ENCODE measurements at regions not wholly inside any gene's neighbourhood (a gene's known extent, or its start where the extent isn't known, plus 50 kb on each side); places are given as distances from the start of the nearest gene placed in this dataset.

DNA sequence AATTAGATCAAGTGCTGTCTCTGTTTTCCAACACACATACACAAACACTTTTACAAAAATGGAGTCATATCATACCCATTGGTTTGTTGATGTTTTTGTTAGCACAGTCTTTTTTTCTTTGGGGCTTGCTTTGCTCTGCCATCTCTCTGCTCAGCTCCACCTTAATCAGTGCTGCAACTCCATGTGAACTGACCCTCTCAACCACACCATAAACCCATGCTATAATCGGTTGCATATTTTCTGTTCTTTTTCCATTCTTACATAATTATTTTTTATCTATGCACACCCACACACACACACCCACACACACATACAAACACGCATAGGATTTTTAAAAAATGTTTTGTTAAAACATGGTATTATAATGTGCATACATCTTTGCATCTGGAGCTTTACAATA, 91.0 kb upstream of the CDH13 start (continued):
- TF ChIP-seq KDM1A (IDR thresholded peaks at IDR 0.05; ENCODE audit: borderline replicate concordance, low read length) (no peak), MAFK (IDR thresholded peaks at IDR 0.05; ENCODE audit: low read depth, low read length) (no peak), SIX5 (IDR thresholded peaks at IDR 0.05; ENCODE audit: low read depth, low read length) (no peak), SP2 (IDR thresholded peaks at IDR 0.05; ENCODE audit: low read length) (no peak), EP300 (IDR thresholded peaks at IDR 0.05; ENCODE audit: borderline replicate concordance in 1 of 2, low read depth in 2 of 2, low read length in 2 of 2) (no peak)

All from H1 (cell line).